ENCODE measurements at regions not wholly inside any gene's neighbourhood (a gene's known extent, or its start where the extent isn't known, plus 50 kb on each side); places are given as distances from the start of the nearest gene placed in this dataset.

- Histone ChIP-seq H3K36me3 (ENCODE audit: low read depth) (no peaks in the 10 kb centered on the region), H3K4me3 (ENCODE audit: severe bottlenecking) (no peak overlapping the region), H3K27ac (ENCODE audit: poor library complexity, severe bottlenecking) (no peak overlapping the region), H3K4me1 (ENCODE audit: insufficient read depth, poor library complexity, severe bottlenecking) (no peaks in the 10 kb centered on the region), H3K27me3 (ENCODE audit: insufficient read depth, poor library complexity, severe bottlenecking) (peaks cover 5% of the 10 kb centered on the region), H3K9me3 (ENCODE audit: severe bottlenecking) (no peaks in the 10 kb centered on the region)
- ATAC-seq (ENCODE audit: low read depth) = no peak
- no peak for TF ChIP-seq CTCF (IDR thresholded peaks at IDR 0.05; ENCODE audit: poor library complexity, severe bottlenecking)
- no peak for DNase-seq (ENCODE audit: low spot score)
These were observed 853.3 kb downstream of the MAT2B start for GRCh38 chr5:164358531-164359259.

GRCh38 chr5:164359260-164360255 lies 854.1 kb downstream of the MAT2B start:
- Histone ChIP-seq H3K4me1 (ENCODE audit: insufficient read depth, poor library complexity, severe bottlenecking) (no peaks in the 10 kb centered on the region), H3K27me3 (ENCODE audit: insufficient read depth, poor library complexity, severe bottlenecking) (peaks cover 9% of the 10 kb centered on the region), H3K27ac (ENCODE audit: poor library complexity, severe bottlenecking) (no peak overlapping the region), H3K36me3 (ENCODE audit: low read depth) (no peaks in the 10 kb centered on the region), H3K4me3 (ENCODE audit: severe bottlenecking) (no peak overlapping the region), H3K9me3 (ENCODE audit: severe bottlenecking) (no peaks in the 10 kb centered on the region)
- DNase-seq (ENCODE audit: low spot score) = no peak
- no peak for TF ChIP-seq CTCF (IDR thresholded peaks at IDR 0.05; ENCODE audit: poor library complexity, severe bottlenecking)
- ATAC-seq (ENCODE audit: low read depth) = no peak

GRCh38 chr5:164360589-164360988 lies 855.2 kb downstream of the MAT2B start:
- no peak for DNase-seq (ENCODE audit: low spot score)

GRCh38 chr5:164361986-164362385 lies 856.6 kb downstream of the MAT2B start:
- no peaks in the 10 kb centered on the region for H3K9me3 ChIP-seq (ENCODE audit: severe bottlenecking)
- no peak overlapping the region for H3K4me3 ChIP-seq (ENCODE audit: severe bottlenecking)
- no peaks in the 10 kb centered on the region for H3K4me1 ChIP-seq (ENCODE audit: insufficient read depth, poor library complexity, severe bottlenecking)
- no peak for TF ChIP-seq CTCF (IDR thresholded peaks at IDR 0.05; ENCODE audit: poor library complexity, severe bottlenecking)
- no peaks in the 10 kb centered on the region for H3K36me3 ChIP-seq (ENCODE audit: low read depth)
- DNase-seq (ENCODE audit: low spot score) (no peak), ATAC-seq (ENCODE audit: low read depth) (no peak)
- H3K27ac ChIP-seq (ENCODE audit: poor library complexity, severe bottlenecking) = no peak overlapping the region
- H3K27me3 ChIP-seq (ENCODE audit: insufficient read depth, poor library complexity, severe bottlenecking) = peaks cover 9% of the 10 kb centered on the region

More at GRCh38 chr5:164360589-164360988, 855.2 kb downstream of the MAT2B start:
- Histone ChIP-seq H3K36me3 (ENCODE audit: low read depth) (no peaks in the 10 kb centered on the region), H3K4me3 (ENCODE audit: severe bottlenecking) (no peak overlapping the region), H3K4me1 (ENCODE audit: insufficient read depth, poor library complexity, severe bottlenecking) (no peaks in the 10 kb centered on the region), H3K9me3 (ENCODE audit: severe bottlenecking) (no peaks in the 10 kb centered on the region), H3K27me3 (ENCODE audit: insufficient read depth, poor library complexity, severe bottlenecking) (peaks cover 9% of the 10 kb centered on the region), H3K27ac (ENCODE audit: poor library complexity, severe bottlenecking) (no peak overlapping the region)
- no peak for TF ChIP-seq CTCF (IDR thresholded peaks at IDR 0.05; ENCODE audit: poor library complexity, severe bottlenecking)
- no peak for ATAC-seq (ENCODE audit: low read depth)
